CD14-positive monocyte (primary cell): ENCODE measurements at regions not wholly inside any gene's neighbourhood (a gene's known extent, or its start where the extent isn't known, plus 50 kb on each side); places are given as distances from the start of the nearest gene placed in this dataset.

Experiments used
- DNase-seq, 3 donors: peaks; one replicate each; pipeline ENCODE4 v3.0.0-alpha.2; 2011 to 2022
- H2AFZ ChIP-seq: 2 replicates; pipeline ENCODE4 v1.6.0; 2012; ENCODE audit warnings: mild to moderate bottlenecking, low read depth, low read length, inconsistent platforms; ENCODE audit not compliant: insufficient read depth, poor library complexity, severe bottlenecking
- H3K27ac ChIP-seq, 2 donors: 1 replicate in 1 of 2; 2 replicates in 1 of 2; pipeline ENCODE4 v1.5.1; 2012 to 2013; ENCODE audit warnings: low read length in 2 of 2, control low read depth in 1 of 2, inconsistent platforms in 1 of 2, low read depth in 1 of 2, mild to moderate bottlenecking in 1 of 2
- H3K27me3 ChIP-seq, 2 donors: one replicate each; pipeline versions ENCODE4 v1.6.0 to v1.6.1; 2011 to 2013; ENCODE audit warnings: low read length in 2 of 2; ENCODE audit not compliant: control insufficient read depth in 2 of 2, insufficient read depth in 2 of 2
- H3K36me3 ChIP-seq, 2 donors: replicated peaks in 1 of 2; 1 replicate in 1 of 2; 2 replicates in 1 of 2; pipeline versions ENCODE4 v1.5.1 to v1.6.1; 2012 to 2013; ENCODE audit warnings: low read length in 2 of 2, control low read depth in 1 of 2, inconsistent platforms in 1 of 2, mild to moderate bottlenecking in 1 of 2; ENCODE audit not compliant: insufficient read depth in 2 of 2, control insufficient read depth in 1 of 2
- H3K4me1 ChIP-seq, 2 donors: 1 replicate in 1 of 2; 2 replicates in 1 of 2; pipeline versions ENCODE4 v1.5.1 to v1.6.1; 2012 to 2013; ENCODE audit warnings: low read length in 2 of 2, control low read depth in 1 of 2, inconsistent platforms in 1 of 2, mild to moderate bottlenecking in 1 of 2, moderate library complexity in 1 of 2; ENCODE audit not compliant: insufficient read depth in 2 of 2, control insufficient read depth in 1 of 2
- H3K4me2 ChIP-seq: replicated peaks from 2 replicates; pipeline ENCODE3; 2012; ENCODE audit warnings: low read length, moderate library complexity, mild to moderate bottlenecking; ENCODE audit not compliant: poor library complexity, severe bottlenecking; ENCODE audit errors: extremely low read depth
- H3K4me3 ChIP-seq, 3 experiments: fragments of 200-600 bp in 1 of 3; sonication (generic) in 1 of 3; replicated peaks in 1 of 3; 1 replicate in 2 of 3; 2 replicates in 1 of 3; pipeline ENCODE4 v1.5.1; 2011 to 2013; ENCODE audit warnings: low read length in 3 of 3, mild to moderate bottlenecking in 3 of 3, control low read depth in 2 of 3, low read depth in 2 of 3, inconsistent platforms in 1 of 3, moderate library complexity in 1 of 3
- H3K79me2 ChIP-seq: 2 replicates; pipeline ENCODE4 v1.6.0; 2012; ENCODE audit warnings: mild to moderate bottlenecking, control low read depth, inconsistent platforms, low read length, moderate library complexity; ENCODE audit not compliant: insufficient read depth
- H3K9ac ChIP-seq: 2 replicates; pipeline ENCODE4 v1.6.0; 2017; ENCODE audit warnings: low read length, mild to moderate bottlenecking; ENCODE audit not compliant: insufficient read depth, poor library complexity, severe bottlenecking
- H3K9me3 ChIP-seq, 2 donors: replicated peaks in 1 of 2; 1 replicate in 1 of 2; 2 replicates in 1 of 2; pipeline versions ENCODE4 v1.5.1 to v1.6.1; 2012 to 2013; ENCODE audit warnings: low read length in 2 of 2, control low read depth in 1 of 2; ENCODE audit not compliant: control insufficient read depth in 1 of 2, insufficient read depth in 1 of 2
- H4K20me1 ChIP-seq: 2 replicates; pipeline ENCODE4 v1.6.0; 2012; ENCODE audit warnings: mild to moderate bottlenecking, low read length, control low read depth, moderate library complexity; ENCODE audit not compliant: insufficient read depth
- H3K27ac Mint-ChIP-seq, 7 donors: one replicate each; pipeline ENCODE4 v1.8.0; 2020; ENCODE audit warnings: mild to moderate bottlenecking in 7 of 7, mixed read lengths in 7 of 7, moderate library complexity in 6 of 7, inconsistent platforms in 2 of 7
- H3K27me3 Mint-ChIP-seq, 3 donors: one replicate each; pipeline ENCODE4 v1.8.0; 2021 to 2022; ENCODE audit warnings: low read depth in 3 of 3, mild to moderate bottlenecking in 3 of 3, mixed read lengths in 3 of 3, moderate library complexity in 3 of 3, inconsistent platforms in 1 of 3
- H3K36me3 Mint-ChIP-seq, 2 donors: one replicate each; pipeline ENCODE4 v1.8.0; 2020; ENCODE audit warnings: mixed read lengths in 2 of 2, inconsistent platforms in 1 of 2, mild to moderate bottlenecking in 1 of 2
- H3K4me1 Mint-ChIP-seq: one replicate; pipeline ENCODE4 v1.8.0; 2020; ENCODE audit warnings: mild to moderate bottlenecking, mixed read lengths
- H3K4me3 Mint-ChIP-seq, 2 donors: one replicate each; pipeline ENCODE4 v1.8.0; 2020; ENCODE audit warnings: mild to moderate bottlenecking in 2 of 2, mixed read lengths in 2 of 2, moderate library complexity in 1 of 2
- H3K9me3 Mint-ChIP-seq, 7 donors: one replicate each; pipeline ENCODE4 v1.8.0; 2020 to 2022; ENCODE audit warnings: mixed read lengths in 7 of 7, mild to moderate bottlenecking in 6 of 7, moderate library complexity in 6 of 7, inconsistent platforms in 2 of 7
- CTCF ChIP-seq: fragments of 200-600 bp; IDR thresholded peaks from one replicate; pipeline ENCODE4 v1.8.0; 2022; ENCODE audit warnings: antibody characterized with exemption, mild to moderate bottlenecking
- WGBS: methylation state at CpG from one replicate; pipeline ENCODE4 v1.1.5; 2013; ENCODE audit warnings: missing lambda C conversion rate; ENCODE audit not compliant: insufficient coverage; 5-methylcytosine and 5-hydroxymethylcytosine counted together
- intact Hi-C, 2 donors: fragments of 100-400 bp; cut with micrococcal nuclease; formaldehyde crosslinking; loops; one replicate each; pipeline versions ENCODE4 v1.15.0 to v1.15.1; 2023

- Histone ChIP-seq H3K27me3 (no peaks in the 10 kb centered on the region), H3K9me3 (no peaks in the 10 kb centered on the region), H3K4me1 (peaks cover 14% of the 10 kb centered on the region in 2 donors), H3K9ac (no peak overlapping the region), H3K27ac (no peak overlapping the region), H3K4me3 (no peak overlapping the region), H3K79me2 (no peaks in the 10 kb centered on the region), H3K4me2 (no peak overlapping the region), H4K20me1 (no peaks in the 10 kb centered on the region), H3K36me3 (no peaks in the 10 kb centered on the region), H2AFZ (no peak overlapping the region)
- H3K27me3 Mint-ChIP-seq = peaks cover 0 to 6% (median 3%) of the 10 kb centered on the region in 3 donors
- H3K36me3 Mint-ChIP-seq = peaks cover 0 to 2% of the 10 kb centered on the region in 2 donors
- no peak for TF ChIP-seq CTCF
- WGBS = 64% methylated on average over 2 of the region's 5 CpGs
- peaks cover 14% of the 10 kb centered on the region for H3K4me1 Mint-ChIP-seq
- peak overlapping the region in 1 of 7 donors; percentile 84 for H3K27ac Mint-ChIP-seq
- DNase-seq = peak; percentile 24 to 67 (median 40)
- H3K4me3 Mint-ChIP-seq = peak overlapping the region in 1 of 2 donors; percentile 70
- H3K9me3 Mint-ChIP-seq = peaks cover 0 to 8% (median 0%) of the 10 kb centered on the region in 7 donors
- intact Hi-C loops = no loop called here
Observed at GRCh38 chr21:38918607-38919346, 113.0 kb downstream of the ETS2 start.

GRCh38 chr21:38917043-38917774 is 111.5 kb downstream of the ETS2 start:
- H3K27me3 ChIP-seq = no peaks in the 10 kb centered on the region
- H3K9ac ChIP-seq = no peak overlapping the region
- no peaks in the 10 kb centered on the region for H3K36me3 ChIP-seq
- H3K9me3 ChIP-seq = no peaks in the 10 kb centered on the region
- no peak overlapping the region for H3K4me2 ChIP-seq
- Mint-ChIP-seq H3K4me1 (peaks cover 18% of the 10 kb centered on the region), H3K36me3 (peaks cover 0 to 2% of the 10 kb centered on the region in 2 donors), H3K27me3 (peaks cover 0 to 7% (median 3%) of the 10 kb centered on the region in 3 donors), H3K27ac (no peak overlapping the region), H3K9me3 (peaks cover 0 to 8% (median 0%) of the 10 kb centered on the region in 7 donors), H3K4me3 (peak overlapping the region in 1 of 2 donors; percentile 4)
- TF ChIP-seq CTCF = no peak
- no peak overlapping the region for H3K4me3 ChIP-seq
- DNase-seq = no peak
- WGBS = 100% methylated on average over 3 of the region's 12 CpGs
- no peaks in the 10 kb centered on the region for H3K79me2 ChIP-seq
- no peak overlapping the region for H3K27ac ChIP-seq
- intact Hi-C loops = no loop called here
- no peaks in the 10 kb centered on the region for H4K20me1 ChIP-seq
- no peak overlapping the region for H2AFZ ChIP-seq
- H3K4me1 ChIP-seq = peaks cover 14% of the 10 kb centered on the region in 2 donors
